T-helper 9 cell (primary cell): ENCODE measurements at regions not wholly inside any gene's neighbourhood (a gene's known extent, or its start where the extent isn't known, plus 50 kb on each side); places are given as distances from the start of the nearest gene placed in this dataset.
A peak's percentile ranks its signal among the peaks of the same experiment; 100 is the strongest.
"Not testable (repeated sequence)": the region's sequence is repeated elsewhere in the genome, so short reads cannot be mapped to it uniquely, and the experiment has no call there.

Source experiments
- DNase-seq: peaks from one replicate; pipeline ENCODE4 v3.0.0-alpha.2; 2020

DNA sequence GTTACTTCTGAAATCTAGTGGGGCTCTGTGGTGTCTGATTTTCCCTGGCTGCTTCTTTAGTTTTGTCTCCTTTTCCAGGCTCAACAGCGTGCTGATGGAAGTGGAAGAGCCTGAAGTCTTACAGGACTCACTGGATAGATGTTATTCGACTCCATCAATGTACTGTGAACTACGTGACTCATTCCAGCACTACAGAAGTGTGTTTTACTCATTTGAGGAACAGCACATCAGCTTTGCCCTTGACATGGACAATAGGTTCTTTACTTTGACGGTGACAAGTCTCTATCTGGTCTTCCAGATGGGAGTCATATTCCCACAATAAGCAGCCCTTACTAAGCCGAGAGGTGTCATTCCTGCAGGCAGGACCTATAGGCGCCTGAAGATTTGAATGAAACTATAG lies 51.1 kb downstream of the NBPF8 start:
- not testable (repeated sequence) for DNase-seq

DNA sequence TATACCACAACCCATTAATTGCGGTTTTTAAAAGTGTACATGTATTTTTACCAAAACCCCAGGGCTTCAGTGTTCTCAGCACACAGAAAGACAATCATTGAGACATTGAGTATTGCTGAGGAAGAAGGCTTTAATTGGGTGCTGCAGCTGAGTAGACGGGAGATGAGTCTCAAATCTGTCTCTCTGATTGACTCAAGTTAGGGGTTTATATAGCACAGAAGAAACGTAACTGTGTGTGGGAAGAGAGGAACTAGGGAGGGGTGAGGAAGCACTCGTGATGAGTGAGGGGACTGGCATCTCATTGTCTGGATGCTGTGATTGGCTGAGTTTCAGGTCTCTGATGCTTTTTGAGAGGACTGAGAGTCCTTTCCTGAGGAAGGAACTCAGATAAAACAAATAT lies 62.8 kb downstream of the NBPF8 start:
- DNase-seq: not testable (repeated sequence)

DNA sequence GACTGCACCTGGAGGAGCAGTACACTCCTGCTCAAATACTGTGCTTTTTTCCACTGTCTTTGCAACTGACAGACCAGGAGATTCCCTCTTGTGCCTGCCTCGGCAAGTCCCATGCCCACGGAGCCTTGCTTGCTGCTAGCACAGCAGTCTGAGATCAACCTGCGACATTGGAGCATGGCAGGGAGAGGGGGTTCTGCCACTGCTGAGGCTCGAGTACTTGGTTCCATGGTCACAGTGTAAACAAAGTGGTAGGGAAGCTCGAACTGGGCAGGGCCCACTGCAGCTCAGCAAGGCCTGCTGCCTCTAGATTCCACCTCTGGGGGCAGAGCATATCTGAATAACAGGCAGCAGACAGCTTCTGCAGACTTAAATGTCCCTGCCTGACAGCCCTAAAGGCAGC lies 63.6 kb downstream of the NBPF8 start:
- not testable (repeated sequence) for DNase-seq

DNA sequence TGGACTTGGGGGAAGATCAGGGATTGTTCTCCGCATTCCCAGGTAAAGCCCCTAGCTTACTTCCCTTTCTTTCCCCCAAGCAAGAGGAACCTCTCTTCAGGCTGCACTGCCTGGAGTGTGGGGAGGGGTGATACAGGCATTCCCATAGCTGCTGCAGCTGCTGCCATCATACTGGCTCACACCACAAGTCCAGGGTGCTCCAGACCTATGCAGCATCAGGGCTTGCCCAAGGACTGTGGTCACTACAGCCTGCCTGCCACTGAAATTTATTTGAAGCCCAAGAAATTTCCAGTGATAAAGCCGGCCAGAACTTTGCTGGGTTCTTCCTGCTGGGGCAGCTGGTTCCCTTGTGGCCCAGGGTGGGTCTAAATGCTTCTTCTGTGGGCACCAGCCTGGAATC lies 72.7 kb downstream of the NBPF8 start:
- DNase-seq: not testable (repeated sequence)

GRCh38 chr1:120489217-120489616 lies 74.4 kb downstream of the NBPF8 start:
- not testable (repeated sequence) for DNase-seq

DNA sequence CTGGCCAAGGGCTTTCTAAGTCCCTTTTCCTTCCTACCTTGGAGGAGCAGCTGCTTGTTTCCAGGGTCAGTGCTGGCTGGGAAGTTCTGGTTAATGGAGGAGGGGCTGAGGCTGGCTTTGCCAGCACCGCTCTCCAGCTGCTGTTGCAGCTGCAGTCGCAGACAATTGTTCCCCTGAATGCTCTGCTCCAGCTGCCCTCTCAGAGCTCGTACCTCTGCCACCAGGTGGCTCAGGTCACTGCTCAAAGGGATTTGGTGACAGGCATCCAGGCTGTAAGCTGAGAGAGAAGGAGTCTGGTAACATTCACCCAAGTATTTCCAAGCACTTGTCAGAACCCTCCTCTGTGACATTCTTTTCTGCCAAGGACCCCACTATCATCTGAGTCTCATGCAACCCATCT lies 82.3 kb downstream of the NBPF8 start:
- not testable (repeated sequence) for DNase-seq

GRCh38 chr1:120503284-120503683 lies 88.4 kb downstream of the NBPF8 start:
- not testable (repeated sequence) for DNase-seq

- not testable (repeated sequence) for DNase-seq
Observed at GRCh38 chr1:120506352-120506751, 91.5 kb downstream of the NBPF8 start.

- DNase-seq: not testable (repeated sequence)
Observed at GRCh38 chr1:120508351-120508750, 93.5 kb downstream of the NBPF8 start.

GRCh38 chr1:120509258-120509657 lies 94.4 kb downstream of the NBPF8 start:
- not testable (repeated sequence) for DNase-seq

GRCh38 chr1:120513099-120513498 lies 98.3 kb downstream of the NBPF8 start:
- DNase-seq: not testable (repeated sequence)

GRCh38 chr1:120513531-120513930 lies 98.7 kb downstream of the NBPF8 start:
- not testable (repeated sequence) for DNase-seq

GRCh38 chr1:120519196-120519595 lies 104.4 kb downstream of the NBPF8 start:
- not testable (repeated sequence) for DNase-seq

GRCh38 chr1:120524416-120524815 lies 109.6 kb downstream of the NBPF8 start:
- not testable (repeated sequence) for DNase-seq

- DNase-seq: not testable (repeated sequence)
Observed at GRCh38 chr1:120525386-120525785, 110.6 kb downstream of the NBPF8 start.

- DNase-seq: not testable (repeated sequence)
Observed at GRCh38 chr1:120529475-120530089, 114.7 kb downstream of the NBPF8 start.

DNA sequence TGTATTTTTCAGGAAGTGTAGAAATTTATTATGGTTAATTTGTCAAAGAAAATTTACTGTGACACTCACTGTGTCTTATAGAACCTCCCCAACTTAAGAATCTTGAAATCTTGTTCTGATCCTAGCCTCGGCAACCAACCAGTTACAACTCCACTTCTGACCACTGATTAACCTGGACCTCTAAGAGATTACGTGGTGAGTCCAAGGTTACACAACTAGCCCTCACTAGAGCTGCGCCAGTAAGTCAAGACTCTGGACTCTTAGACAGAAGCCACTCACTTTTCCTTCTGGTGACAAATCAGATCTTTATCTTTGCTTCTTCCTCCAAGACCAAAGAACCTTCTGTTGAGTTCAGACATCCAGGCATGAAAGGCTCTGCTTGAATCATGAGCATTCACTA lies 116.6 kb downstream of the NBPF8 start:
- DNase-seq: not testable (repeated sequence)

- not testable (repeated sequence) for DNase-seq
Observed at GRCh38 chr1:120534361-120535047, 119.7 kb downstream of the NBPF8 start.

- DNase-seq: not testable (repeated sequence)
Observed at GRCh38 chr1:120535052-120535451, 120.2 kb downstream of the NBPF8 start.

GRCh38 chr1:120541394-120541793 lies 126.6 kb downstream of the NBPF8 start:
- DNase-seq: not testable (repeated sequence)

DNA sequence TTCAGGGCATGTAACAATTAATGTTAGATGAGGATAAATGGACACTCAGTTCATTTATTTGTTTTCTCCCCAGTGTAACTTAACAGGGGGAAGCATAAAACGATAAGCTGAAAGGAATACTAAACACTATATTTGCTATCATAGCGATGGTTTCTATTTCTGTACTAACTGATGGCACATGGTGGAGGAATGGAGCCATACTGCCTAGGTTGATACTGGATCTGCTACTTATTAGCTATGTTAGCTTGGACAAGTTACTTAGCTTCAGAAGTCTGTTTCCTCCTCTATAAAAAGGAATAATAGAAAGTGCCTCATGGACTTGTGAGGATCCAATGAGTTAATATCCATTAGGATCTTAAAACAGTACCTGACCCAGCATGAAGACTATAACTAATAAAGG lies 127.5 kb downstream of the NBPF8 start:
- not testable (repeated sequence) for DNase-seq

GRCh38 chr1:120542940-120543339 lies 128.1 kb downstream of the NBPF8 start:
- not testable (repeated sequence) for DNase-seq

GRCh38 chr1:120544434-120544833 lies 129.6 kb downstream of the NBPF8 start:
- DNase-seq: peak; percentile 90

GRCh38 chr1:120550335-120550734 lies 135.5 kb downstream of the NBPF8 start:
- not testable (repeated sequence) for DNase-seq
